Neural cell (in vitro differentiated cells): ENCODE measurements at regions not wholly inside any gene's neighbourhood (a gene's known extent, or its start where the extent isn't known, plus 50 kb on each side); places are given as distances from the start of the nearest gene placed in this dataset.

ENCODE experiments used
- H2AFZ ChIP-seq: fragments of 200-600, 300-800 bp; sonication (generic), shearing (Covaris generic); 2 replicates; pipeline ENCODE4 v1.6.0; 2014; ENCODE audit warnings: low read depth, mild to moderate bottlenecking, antibody characterized with exemption, low read length, moderate library complexity
- H3F3A ChIP-seq: fragments of 200-600 bp; shearing (Covaris generic); 2 replicates; pipeline ENCODE4 v1.6.1; 2016; ENCODE audit warnings: mild to moderate bottlenecking, moderate library complexity, mixed read lengths, antibody characterized with exemption, low read length; ENCODE audit not compliant: insufficient read depth, poor library complexity, severe bottlenecking
- H3K27ac ChIP-seq: fragments of 200-600, 300-800 bp; sonication (generic), shearing (Covaris generic); 2 replicates; pipeline ENCODE4 v1.5.1; 2014; ENCODE audit warnings: mild to moderate bottlenecking, low read length, moderate library complexity
- H3K27me3 ChIP-seq: fragments of 300-800, 200-600 bp; sonication (generic), shearing (Covaris generic); 2 replicates; pipeline ENCODE4 v1.6.0; 2014; ENCODE audit warnings: mild to moderate bottlenecking, low read depth, low read length, moderate library complexity; ENCODE audit not compliant: insufficient read depth
- H3K36me3 ChIP-seq: fragments of 300-800, 200-600 bp; sonication (generic), shearing (Covaris generic); 2 replicates; pipeline ENCODE4 v1.5.1; 2014; ENCODE audit warnings: mild to moderate bottlenecking, antibody characterized with exemption, low read length, moderate library complexity; ENCODE audit not compliant: insufficient read depth
- H3K4me2 ChIP-seq: fragments of 300-800, 200-600 bp; sonication (generic), shearing (Covaris generic); 2 replicates; pipeline ENCODE4 v1.6.0; 2014; ENCODE audit warnings: mild to moderate bottlenecking, low read length
- H3K4me3 ChIP-seq: fragments of 300-800, 200-600 bp; sonication (generic), shearing (Covaris generic); 2 replicates; pipeline ENCODE4 v1.5.1; 2014; ENCODE audit warnings: mild to moderate bottlenecking, low read length, moderate library complexity
- H3K79me2 ChIP-seq: fragments of 200-600 bp; shearing (Covaris generic); replicated peaks from 2 replicates; pipeline ENCODE4 v1.6.0; 2014; ENCODE audit warnings: mild to moderate bottlenecking, low read length, moderate library complexity; ENCODE audit not compliant: insufficient read depth
- H3K9ac ChIP-seq: fragments of 300-800, 200-600 bp; sonication (generic), shearing (Covaris generic); 2 replicates; pipeline ENCODE4 v1.6.1; 2016; ENCODE audit warnings: mild to moderate bottlenecking, low read length, mixed read lengths
- H3K9me2 ChIP-seq: fragments of 200-600 bp; shearing (Covaris generic); 2 replicates; pipeline ENCODE4 v1.6.1; 2016; ENCODE audit warnings: mild to moderate bottlenecking, low read length, mixed read lengths; ENCODE audit not compliant: insufficient read depth
- H3K9me3 ChIP-seq: fragments of 200-600, 300-800 bp; sonication (generic), shearing (Covaris generic); 2 replicates; pipeline ENCODE4 v1.6.1; 2016; ENCODE audit warnings: mild to moderate bottlenecking, mixed run types, low read length, moderate library complexity, mixed read lengths
- H4K20me1 ChIP-seq: fragments of 200-600 bp; shearing (Covaris generic); 2 replicates; pipeline ENCODE4 v1.6.1; 2016; ENCODE audit warnings: mild to moderate bottlenecking, mixed run types; ENCODE audit not compliant: insufficient read depth
- EP300 ChIP-seq: fragments of 450-650 bp; conservative IDR thresholded peaks from 2 replicates; pipeline ENCODE4 v1.6.1; 2014; ENCODE audit warnings: antibody characterized with exemption, mild to moderate bottlenecking, moderate library complexity; ENCODE audit not compliant: poor library complexity, severe bottlenecking
- EZH2 ChIP-seq: fragments of 200-600, 300-800 bp; shearing (Covaris generic), sonication (generic); IDR thresholded peaks from 2 replicates; pipeline ENCODE4 v1.6.1; 2014; ENCODE audit warnings: antibody characterized with exemption, low read length, borderline replicate concordance, mild to moderate bottlenecking; ENCODE audit not compliant: insufficient read depth, poor library complexity, severe bottlenecking
- MXI1 ChIP-seq: fragments of 450-650 bp; conservative IDR thresholded peaks from 2 replicates; pipeline ENCODE4 v1.6.1; 2014; ENCODE audit warnings: antibody characterized with exemption, mild to moderate bottlenecking; ENCODE audit not compliant: poor library complexity, severe bottlenecking
- POLR2AphosphoS5 ChIP-seq: IDR thresholded peaks from 2 replicates; pipeline ENCODE4 v1.6.1; 2012
- RAD21 ChIP-seq: fragments of 450-650 bp; conservative IDR thresholded peaks from 2 replicates; pipeline ENCODE4 v1.6.1; 2014; ENCODE audit warnings: antibody characterized with exemption, mild to moderate bottlenecking, moderate library complexity
- SMC3 ChIP-seq: fragments of 450-650 bp; conservative IDR thresholded peaks from 2 replicates; pipeline ENCODE4 v1.6.1; 2014; ENCODE audit warnings: antibody characterized with exemption, mild to moderate bottlenecking, moderate library complexity; ENCODE audit not compliant: poor library complexity
- TAF1 ChIP-seq: IDR thresholded peaks from 2 replicates; pipeline ENCODE4 v1.6.1; 2012; ENCODE audit warnings: low read depth
- TF ChIP-seq, protein P1 (sequence below): IDR thresholded peaks from 2 replicates; pipeline ENCODE4 v1.6.1; 2012; ENCODE audit warnings: borderline replicate concordance
- TF ChIP-seq, protein P2 (sequence below): fragments of 450-650 bp; IDR thresholded peaks from 2 replicates; pipeline ENCODE4 v1.5.1; 2014; ENCODE audit warnings: antibody characterized with exemption, mild to moderate bottlenecking, moderate library complexity; ENCODE audit not compliant: poor library complexity, severe bottlenecking

DNA sequence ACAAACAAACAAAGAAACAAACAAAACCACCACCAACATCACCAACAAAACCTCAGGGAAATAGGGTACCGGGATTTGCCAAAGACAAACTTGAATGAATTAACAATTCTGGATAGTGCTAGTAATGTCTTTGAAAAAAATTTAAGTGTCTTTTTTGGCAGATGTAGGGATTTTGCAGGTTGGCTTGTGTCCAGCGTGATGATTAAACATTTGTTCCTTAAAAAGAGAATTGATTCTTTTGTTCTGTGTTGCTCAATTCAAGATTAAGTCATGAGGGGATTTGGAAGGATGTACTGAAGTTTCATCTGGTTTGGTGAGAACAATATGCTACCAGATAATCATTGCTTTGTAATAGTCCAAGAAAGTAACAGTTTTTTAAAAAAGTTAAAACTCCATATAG is 125.1 kb upstream of the HS3ST5 start:
- no peak overlapping the region for H3K9ac ChIP-seq
- H3F3A ChIP-seq, result no peaks in the 10 kb centered on the region
- no peaks in the 10 kb centered on the region for H3K9me2 ChIP-seq
- no peaks in the 10 kb centered on the region for H3K79me2 ChIP-seq
- no peaks in the 10 kb centered on the region for H3K36me3 ChIP-seq
- no peak overlapping the region for H3K27ac ChIP-seq
- H3K4me3 ChIP-seq, result no peak overlapping the region
- H2AFZ ChIP-seq, result no peak overlapping the region
- H3K4me2 ChIP-seq, result no peak overlapping the region
- no peaks in the 10 kb centered on the region for H4K20me1 ChIP-seq
- no peaks in the 10 kb centered on the region for H3K9me3 ChIP-seq
- no peaks in the 10 kb centered on the region for H3K27me3 ChIP-seq
- TF ChIP-seq EP300 (no peak), POLR2AphosphoS5 (no peak), MXI1 (no peak), RAD21 (no peak), EZH2 (no peak), SMC3 (no peak), TAF1 (no peak)
- TF ChIP-seq, protein P1, sequence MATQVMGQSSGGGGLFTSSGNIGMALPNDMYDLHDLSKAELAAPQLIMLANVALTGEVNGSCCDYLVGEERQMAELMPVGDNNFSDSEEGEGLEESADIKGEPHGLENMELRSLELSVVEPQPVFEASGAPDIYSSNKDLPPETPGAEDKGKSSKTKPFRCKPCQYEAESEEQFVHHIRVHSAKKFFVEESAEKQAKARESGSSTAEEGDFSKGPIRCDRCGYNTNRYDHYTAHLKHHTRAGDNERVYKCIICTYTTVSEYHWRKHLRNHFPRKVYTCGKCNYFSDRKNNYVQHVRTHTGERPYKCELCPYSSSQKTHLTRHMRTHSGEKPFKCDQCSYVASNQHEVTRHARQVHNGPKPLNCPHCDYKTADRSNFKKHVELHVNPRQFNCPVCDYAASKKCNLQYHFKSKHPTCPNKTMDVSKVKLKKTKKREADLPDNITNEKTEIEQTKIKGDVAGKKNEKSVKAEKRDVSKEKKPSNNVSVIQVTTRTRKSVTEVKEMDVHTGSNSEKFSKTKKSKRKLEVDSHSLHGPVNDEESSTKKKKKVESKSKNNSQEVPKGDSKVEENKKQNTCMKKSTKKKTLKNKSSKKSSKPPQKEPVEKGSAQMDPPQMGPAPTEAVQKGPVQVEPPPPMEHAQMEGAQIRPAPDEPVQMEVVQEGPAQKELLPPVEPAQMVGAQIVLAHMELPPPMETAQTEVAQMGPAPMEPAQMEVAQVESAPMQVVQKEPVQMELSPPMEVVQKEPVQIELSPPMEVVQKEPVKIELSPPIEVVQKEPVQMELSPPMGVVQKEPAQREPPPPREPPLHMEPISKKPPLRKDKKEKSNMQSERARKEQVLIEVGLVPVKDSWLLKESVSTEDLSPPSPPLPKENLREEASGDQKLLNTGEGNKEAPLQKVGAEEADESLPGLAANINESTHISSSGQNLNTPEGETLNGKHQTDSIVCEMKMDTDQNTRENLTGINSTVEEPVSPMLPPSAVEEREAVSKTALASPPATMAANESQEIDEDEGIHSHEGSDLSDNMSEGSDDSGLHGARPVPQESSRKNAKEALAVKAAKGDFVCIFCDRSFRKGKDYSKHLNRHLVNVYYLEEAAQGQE, result no peak
- TF ChIP-seq, protein P2, sequence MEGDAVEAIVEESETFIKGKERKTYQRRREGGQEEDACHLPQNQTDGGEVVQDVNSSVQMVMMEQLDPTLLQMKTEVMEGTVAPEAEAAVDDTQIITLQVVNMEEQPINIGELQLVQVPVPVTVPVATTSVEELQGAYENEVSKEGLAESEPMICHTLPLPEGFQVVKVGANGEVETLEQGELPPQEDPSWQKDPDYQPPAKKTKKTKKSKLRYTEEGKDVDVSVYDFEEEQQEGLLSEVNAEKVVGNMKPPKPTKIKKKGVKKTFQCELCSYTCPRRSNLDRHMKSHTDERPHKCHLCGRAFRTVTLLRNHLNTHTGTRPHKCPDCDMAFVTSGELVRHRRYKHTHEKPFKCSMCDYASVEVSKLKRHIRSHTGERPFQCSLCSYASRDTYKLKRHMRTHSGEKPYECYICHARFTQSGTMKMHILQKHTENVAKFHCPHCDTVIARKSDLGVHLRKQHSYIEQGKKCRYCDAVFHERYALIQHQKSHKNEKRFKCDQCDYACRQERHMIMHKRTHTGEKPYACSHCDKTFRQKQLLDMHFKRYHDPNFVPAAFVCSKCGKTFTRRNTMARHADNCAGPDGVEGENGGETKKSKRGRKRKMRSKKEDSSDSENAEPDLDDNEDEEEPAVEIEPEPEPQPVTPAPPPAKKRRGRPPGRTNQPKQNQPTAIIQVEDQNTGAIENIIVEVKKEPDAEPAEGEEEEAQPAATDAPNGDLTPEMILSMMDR, result no peak

DNA sequence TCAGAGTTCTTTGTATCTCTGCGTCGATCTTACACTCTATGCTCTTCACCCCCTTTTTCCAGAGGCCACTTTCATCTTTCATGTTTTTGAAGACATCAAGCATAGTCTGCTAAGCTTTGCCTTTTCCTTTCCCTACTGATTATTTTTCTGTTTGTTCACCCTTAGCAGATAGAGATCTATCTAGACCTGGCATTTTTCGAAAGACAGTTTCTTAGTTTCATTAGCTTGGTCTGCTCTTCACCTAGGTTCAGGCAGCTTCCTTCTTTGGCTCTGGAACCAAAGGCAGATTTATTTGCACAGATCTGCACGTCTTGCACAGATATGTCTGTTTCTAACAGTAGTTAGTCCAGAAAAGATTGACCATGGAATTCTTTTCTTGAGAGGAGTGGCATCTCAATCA is 122.7 kb upstream of the HS3ST5 start:
- no peak overlapping the region for H3K27ac ChIP-seq
- H3K27me3 ChIP-seq, result no peaks in the 10 kb centered on the region
- no peaks in the 10 kb centered on the region for H4K20me1 ChIP-seq
- H3K9me3 ChIP-seq, result no peaks in the 10 kb centered on the region
- H3K4me3 ChIP-seq, result no peak overlapping the region
- H3K9ac ChIP-seq, result no peak overlapping the region
- H3K9me2 ChIP-seq, result no peaks in the 10 kb centered on the region
- no peak overlapping the region for H3K4me2 ChIP-seq
- H3F3A ChIP-seq, result no peaks in the 10 kb centered on the region
- no peak overlapping the region for H2AFZ ChIP-seq
- no peaks in the 10 kb centered on the region for H3K79me2 ChIP-seq
- H3K36me3 ChIP-seq, result no peaks in the 10 kb centered on the region
- TF ChIP-seq TAF1 (no peak), MXI1 (no peak), EZH2 (no peak)
- TF ChIP-seq, protein P1, result no peak
- TF ChIP-seq, protein P2, result no peak
